HG02571 (cell line): ENCODE measurements at regions not wholly inside any gene's neighbourhood (a gene's known extent, or its start where the extent isn't known, plus 50 kb on each side); places are given as distances from the start of the nearest gene placed in this dataset.

Source experiments
- ATAC-seq: cut with Tn5 transposase; IDR thresholded peaks from one replicate; pipeline ENCODE4 v1.9.1; 2021; ENCODE audit warnings: mild to moderate bottlenecking, moderate library complexity; ENCODE audit not compliant: unreplicated experiment

GRCh38 chr5:73375191-73375545, 73.4 kb downstream of the FOXD1 start:
- ATAC-seq = no peak

- no peak for ATAC-seq
Observed at GRCh38 chr5:73374520-73375190, 73.9 kb downstream of the FOXD1 start.

- ATAC-seq = no peak
Observed at GRCh38 chr5:73373814-73374510, 74.6 kb downstream of the FOXD1 start.

- no peak for ATAC-seq
Observed at GRCh38 chr5:73370640-73371583, 77.7 kb downstream of the FOXD1 start.

GRCh38 chr5:73370095-73370494, 78.5 kb downstream of the FOXD1 start:
- no peak for ATAC-seq

GRCh38 chr5:73369278-73369677, 79.3 kb downstream of the FOXD1 start:
- no peak for ATAC-seq

GRCh38 chr5:73367650-73368049, 80.9 kb downstream of the FOXD1 start:
- ATAC-seq = no peak

GRCh38 chr5:73365990-73366667, 82.4 kb downstream of the FOXD1 start:
- ATAC-seq = no peak

GRCh38 chr5:73365301-73365853, 83.2 kb downstream of the FOXD1 start:
- no peak for ATAC-seq

- ATAC-seq = no peak
Observed at GRCh38 chr5:73363911-73364730, 84.5 kb downstream of the FOXD1 start.

- no peak for ATAC-seq
Observed at GRCh38 chr5:73359395-73359794, 89.2 kb downstream of the FOXD1 start.

- ATAC-seq = no peak
Observed at GRCh38 chr5:73358366-73358765, 90.2 kb downstream of the FOXD1 start.

- ATAC-seq = no peak
Observed at GRCh38 chr5:73357576-73357975, 91.0 kb downstream of the FOXD1 start.

- no peak for ATAC-seq
Observed at GRCh38 chr5:73355108-73355507, 93.5 kb downstream of the FOXD1 start.

- ATAC-seq = no peak
Observed at GRCh38 chr5:73354406-73354805, 94.2 kb downstream of the FOXD1 start.

- no peak for ATAC-seq
Observed at GRCh38 chr5:73352649-73353230, 95.8 kb downstream of the FOXD1 start.

- ATAC-seq = no peak
Observed at GRCh38 chr5:73352243-73352642, 96.3 kb downstream of the FOXD1 start.

- no peak for ATAC-seq
Observed at GRCh38 chr5:73351593-73351992, 97.0 kb downstream of the FOXD1 start.

GRCh38 chr5:73346878-73347408, 101.6 kb downstream of the FOXD1 start:
- ATAC-seq = no peak
